ENCODE measurements at regions not wholly inside any gene's neighbourhood (a gene's known extent, or its start where the extent isn't known, plus 50 kb on each side); places are given as distances from the start of the nearest gene placed in this dataset.
"Not testable (repeated sequence)": the region's sequence is repeated elsewhere in the genome, so short reads cannot be mapped to it uniquely, and the experiment has no call there.

DNA sequence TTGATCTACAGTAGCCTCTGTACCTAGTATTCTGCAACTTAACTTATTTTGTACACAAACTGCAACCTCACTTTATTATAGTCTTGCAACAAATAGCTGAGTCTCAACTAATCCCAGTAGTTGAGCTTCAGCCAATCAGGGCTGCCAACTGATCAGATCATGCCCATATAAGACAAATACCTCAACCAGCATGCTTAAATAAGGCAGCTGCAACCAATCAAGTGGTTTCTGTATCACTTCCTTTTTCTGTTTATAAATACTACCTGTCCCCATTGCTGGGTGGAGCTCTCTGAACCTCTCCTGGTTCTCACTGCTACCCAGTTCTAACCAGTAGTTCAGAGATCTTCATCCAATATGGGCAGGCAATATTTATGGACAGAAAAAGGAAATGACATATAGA lies 248.5 kb upstream of the FBXO33 start:
- Histone ChIP-seq H3K9me3 (ENCODE audit: control insufficient read depth, insufficient read depth, low read length) (no peaks in the 10 kb centered on the region), H3K27ac (ENCODE audit: low read depth, low read length) (no peak overlapping the region), H3K27me3 (ENCODE audit: control insufficient read depth, insufficient read depth, low read length) (no peaks in the 10 kb centered on the region), H3K4me3 (ENCODE audit: low read depth, low read length) (no peak overlapping the region), H3K36me3 (ENCODE audit: control insufficient read depth, insufficient read depth, low read length) (no peaks in the 10 kb centered on the region), H3K4me1 (ENCODE audit: control insufficient read depth, insufficient read depth, low read length) (no peaks in the 10 kb centered on the region)
- no peak for DNase-seq (ENCODE audit: low read depth in 4 of 6, low spot score in 6 of 6)

DNA sequence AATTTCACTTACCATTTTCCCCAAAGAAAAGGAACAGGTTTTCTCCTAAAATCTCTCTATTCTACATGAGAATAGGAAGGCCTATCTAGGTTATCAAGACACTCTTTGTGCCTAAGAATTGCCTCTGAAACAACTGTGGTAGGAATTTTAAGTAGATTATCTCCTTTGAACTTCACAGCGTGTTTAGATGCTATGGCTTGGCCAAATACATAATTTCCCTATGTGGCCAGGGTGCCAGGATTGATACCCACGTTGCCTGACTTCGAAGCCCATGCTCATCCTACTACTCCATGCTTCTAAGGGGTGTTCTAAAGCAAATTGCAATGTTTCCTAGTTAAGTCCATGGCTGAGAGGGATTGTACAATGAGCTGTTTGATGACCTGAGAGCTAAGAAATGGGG lies 241.5 kb upstream of the FBXO33 start:
- Histone ChIP-seq H3K36me3 (ENCODE audit: control insufficient read depth, insufficient read depth, low read length) (no peaks in the 10 kb centered on the region), H3K4me1 (ENCODE audit: control insufficient read depth, insufficient read depth, low read length) (no peaks in the 10 kb centered on the region), H3K4me3 (ENCODE audit: low read depth, low read length) (no peak overlapping the region), H3K27me3 (ENCODE audit: control insufficient read depth, insufficient read depth, low read length) (no peaks in the 10 kb centered on the region), H3K9me3 (ENCODE audit: control insufficient read depth, insufficient read depth, low read length) (no peaks in the 10 kb centered on the region), H3K27ac (ENCODE audit: low read depth, low read length) (no peak overlapping the region)
- WGBS (ENCODE audit: insufficient coverage), result no CpG with 5 or more reads among the region's 3 CpGs
- DNase-seq (ENCODE audit: low read depth in 4 of 6, low spot score in 6 of 6), result no peak

- Histone ChIP-seq H3K36me3 (ENCODE audit: control insufficient read depth, insufficient read depth, low read length) (no peaks in the 10 kb centered on the region), H3K27ac (ENCODE audit: low read depth, low read length) (no peak overlapping the region), H3K4me1 (ENCODE audit: control insufficient read depth, insufficient read depth, low read length) (no peaks in the 10 kb centered on the region), H3K9me3 (ENCODE audit: control insufficient read depth, insufficient read depth, low read length) (no peaks in the 10 kb centered on the region), H3K4me3 (ENCODE audit: low read depth, low read length) (no peak overlapping the region), H3K27me3 (ENCODE audit: control insufficient read depth, insufficient read depth, low read length) (no peaks in the 10 kb centered on the region)
- WGBS (ENCODE audit: insufficient coverage), result 80% methylated on average over 1 of the region's 2 CpGs
- no peak for DNase-seq (ENCODE audit: low read depth in 4 of 6, low spot score in 6 of 6)
These were observed 241.1 kb upstream of the FBXO33 start for GRCh38 chr14:39673270-39673711.

- no peaks in the 10 kb centered on the region for H3K27me3 ChIP-seq (ENCODE audit: control insufficient read depth, insufficient read depth, low read length)
- no peaks in the 10 kb centered on the region for H3K36me3 ChIP-seq (ENCODE audit: control insufficient read depth, insufficient read depth, low read length)
- WGBS (ENCODE audit: insufficient coverage), result no CpG with 5 or more reads among the region's 1 CpG
- H3K9me3 ChIP-seq (ENCODE audit: control insufficient read depth, insufficient read depth, low read length), result no peaks in the 10 kb centered on the region
- no peak overlapping the region for H3K4me3 ChIP-seq (ENCODE audit: low read depth, low read length)
- H3K27ac ChIP-seq (ENCODE audit: low read depth, low read length), result no peak overlapping the region
- DNase-seq (ENCODE audit: low read depth in 4 of 6, low spot score in 6 of 6), result no peak
- no peaks in the 10 kb centered on the region for H3K4me1 ChIP-seq (ENCODE audit: control insufficient read depth, insufficient read depth, low read length)
These were observed 236.2 kb upstream of the FBXO33 start for GRCh38 chr14:39668449-39668848.

GRCh38 chr14:39666386-39666785 lies 234.2 kb upstream of the FBXO33 start:
- no peaks in the 10 kb centered on the region for H3K36me3 ChIP-seq (ENCODE audit: control insufficient read depth, insufficient read depth, low read length)
- no peaks in the 10 kb centered on the region for H3K27me3 ChIP-seq (ENCODE audit: control insufficient read depth, insufficient read depth, low read length)
- H3K9me3 ChIP-seq (ENCODE audit: control insufficient read depth, insufficient read depth, low read length), result no peaks in the 10 kb centered on the region
- H3K4me1 ChIP-seq (ENCODE audit: control insufficient read depth, insufficient read depth, low read length), result no peaks in the 10 kb centered on the region
- no peak overlapping the region for H3K4me3 ChIP-seq (ENCODE audit: low read depth, low read length)
- no peak overlapping the region for H3K27ac ChIP-seq (ENCODE audit: low read depth, low read length)
- no peak for DNase-seq (ENCODE audit: low read depth in 4 of 6, low spot score in 6 of 6)

- H3K9me3 ChIP-seq (ENCODE audit: control insufficient read depth, insufficient read depth, low read length), result no peaks in the 10 kb centered on the region
- no CpG with 5 or more reads among the region's 1 CpG for WGBS (ENCODE audit: insufficient coverage)
- no peaks in the 10 kb centered on the region for H3K4me1 ChIP-seq (ENCODE audit: control insufficient read depth, insufficient read depth, low read length)
- H3K4me3 ChIP-seq (ENCODE audit: low read depth, low read length), result no peak overlapping the region
- H3K27ac ChIP-seq (ENCODE audit: low read depth, low read length), result no peak overlapping the region
- DNase-seq (ENCODE audit: low read depth in 4 of 6, low spot score in 6 of 6), result peak in 1 of 6 donors; percentile 55
- H3K36me3 ChIP-seq (ENCODE audit: control insufficient read depth, insufficient read depth, low read length), result no peaks in the 10 kb centered on the region
- no peaks in the 10 kb centered on the region for H3K27me3 ChIP-seq (ENCODE audit: control insufficient read depth, insufficient read depth, low read length)
These were observed 232.8 kb upstream of the FBXO33 start for GRCh38 chr14:39665075-39665475.

DNA sequence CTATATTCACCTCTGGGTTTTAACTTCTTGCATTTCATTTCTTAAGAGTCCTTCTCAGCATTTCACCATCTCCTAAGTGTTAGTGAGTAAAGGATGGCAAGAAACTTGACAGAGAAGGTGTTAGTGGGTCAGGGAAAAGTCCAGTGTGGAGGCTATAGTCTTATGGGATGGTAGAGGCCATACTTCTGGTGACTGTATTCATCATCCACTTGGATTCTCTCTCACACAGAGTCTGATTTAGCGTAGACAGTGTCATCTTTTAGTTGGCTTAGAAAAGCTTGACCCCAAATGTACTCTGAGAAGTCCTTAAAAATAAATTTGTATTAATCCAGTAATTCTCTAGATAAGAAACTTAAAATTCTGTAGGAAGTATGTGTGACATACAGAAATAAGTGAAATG lies 232.4 kb upstream of the FBXO33 start:
- no CpG with 5 or more reads among the region's 1 CpG for WGBS (ENCODE audit: insufficient coverage)
- no peak overlapping the region for H3K27ac ChIP-seq (ENCODE audit: low read depth, low read length)

GRCh38 chr14:39641224-39641623 lies 209.0 kb upstream of the FBXO33 start:
- Histone ChIP-seq H3K27me3 (ENCODE audit: control insufficient read depth, insufficient read depth, low read length) (no peaks in the 10 kb centered on the region), H3K9me3 (ENCODE audit: control insufficient read depth, insufficient read depth, low read length) (no peaks in the 10 kb centered on the region), H3K4me1 (ENCODE audit: control insufficient read depth, insufficient read depth, low read length) (no peaks in the 10 kb centered on the region), H3K27ac (ENCODE audit: low read depth, low read length) (no peak overlapping the region), H3K4me3 (ENCODE audit: low read depth, low read length) (no peak overlapping the region), H3K36me3 (ENCODE audit: control insufficient read depth, insufficient read depth, low read length) (no peaks in the 10 kb centered on the region)
- no peak for DNase-seq (ENCODE audit: low read depth in 4 of 6, low spot score in 6 of 6)
- no CpG with 5 or more reads among the region's 1 CpG for WGBS (ENCODE audit: insufficient coverage)

More for the DNA sequence above, 232.4 kb upstream of the FBXO33 start:
- H3K4me3 ChIP-seq (ENCODE audit: low read depth, low read length), result no peak overlapping the region
- H3K9me3 ChIP-seq (ENCODE audit: control insufficient read depth, insufficient read depth, low read length), result no peaks in the 10 kb centered on the region
- DNase-seq (ENCODE audit: low read depth in 4 of 6, low spot score in 6 of 6), result no peak
- H3K27me3 ChIP-seq (ENCODE audit: control insufficient read depth, insufficient read depth, low read length), result no peaks in the 10 kb centered on the region
- no peaks in the 10 kb centered on the region for H3K4me1 ChIP-seq (ENCODE audit: control insufficient read depth, insufficient read depth, low read length)
- no peaks in the 10 kb centered on the region for H3K36me3 ChIP-seq (ENCODE audit: control insufficient read depth, insufficient read depth, low read length)

DNA sequence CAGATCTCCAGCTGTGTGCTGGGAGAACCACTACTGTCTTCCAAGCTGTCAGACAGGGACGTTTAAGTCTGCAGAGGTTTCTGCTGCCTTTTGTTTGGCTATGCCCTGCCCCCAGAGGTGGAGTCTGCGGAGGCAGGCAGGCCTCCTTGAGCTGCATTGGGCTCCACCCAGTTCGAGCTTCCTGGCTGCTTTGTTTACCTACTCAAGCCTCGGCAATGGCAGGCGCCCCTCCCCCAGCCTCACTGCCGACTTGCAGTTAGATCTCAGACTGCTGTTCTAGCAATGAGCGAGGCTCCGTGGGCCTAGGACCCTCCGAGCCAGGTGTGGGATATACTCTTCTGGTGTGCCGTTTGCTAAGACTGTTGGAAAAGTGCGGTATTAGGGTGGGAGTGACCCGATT lies 206.8 kb upstream of the FBXO33 start:
- not testable (repeated sequence) for H3K4me1 ChIP-seq (ENCODE audit: control insufficient read depth, insufficient read depth, low read length); DNase-seq (ENCODE audit: low read depth in 4 of 6, low spot score in 6 of 6); H3K27me3 ChIP-seq (ENCODE audit: control insufficient read depth, insufficient read depth, low read length); H3K4me3 ChIP-seq (ENCODE audit: low read depth, low read length); H3K27ac ChIP-seq (ENCODE audit: low read depth, low read length); H3K36me3 ChIP-seq (ENCODE audit: control insufficient read depth, insufficient read depth, low read length); H3K9me3 ChIP-seq (ENCODE audit: control insufficient read depth, insufficient read depth, low read length)
- WGBS (ENCODE audit: insufficient coverage), result 74% methylated on average over 11 of the region's 12 CpGs

DNA sequence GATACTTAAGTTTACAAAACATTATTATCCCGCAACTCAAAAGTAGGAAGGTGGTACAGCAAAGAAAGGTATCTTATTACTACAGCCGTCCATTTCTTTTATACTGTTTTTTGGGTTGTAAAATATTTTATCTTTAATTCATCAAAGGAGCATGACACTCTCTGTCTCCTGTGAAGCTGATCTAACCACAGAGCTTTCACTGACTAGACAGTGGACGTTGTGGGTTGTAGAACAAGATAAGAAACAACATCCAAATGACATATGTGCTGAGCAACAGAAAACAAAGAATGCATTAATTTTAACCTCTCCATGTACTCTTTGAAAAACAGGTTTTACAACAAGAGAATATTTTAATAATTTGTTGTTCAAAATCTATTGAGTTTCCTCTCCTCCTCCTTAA lies 195.9 kb upstream of the FBXO33 start:
- WGBS (ENCODE audit: insufficient coverage), result no CpG with 5 or more reads among the region's 3 CpGs

More for the DNA sequence above, 195.9 kb upstream of the FBXO33 start:
- H3K4me3 ChIP-seq (ENCODE audit: low read depth, low read length), result no peak overlapping the region
- no peaks in the 10 kb centered on the region for H3K4me1 ChIP-seq (ENCODE audit: control insufficient read depth, insufficient read depth, low read length)
- no peak overlapping the region for H3K27ac ChIP-seq (ENCODE audit: low read depth, low read length)
- no peaks in the 10 kb centered on the region for H3K36me3 ChIP-seq (ENCODE audit: control insufficient read depth, insufficient read depth, low read length)
- no peak for DNase-seq (ENCODE audit: low read depth in 4 of 6, low spot score in 6 of 6)
- peaks cover 2% of the 10 kb centered on the region for H3K9me3 ChIP-seq (ENCODE audit: control insufficient read depth, insufficient read depth, low read length)
- H3K27me3 ChIP-seq (ENCODE audit: control insufficient read depth, insufficient read depth, low read length), result no peaks in the 10 kb centered on the region
